Duodenal mucosa (tissue), 2 donors: ENCODE measurements at regions not wholly inside any gene's neighbourhood (a gene's known extent, or its start where the extent isn't known, plus 50 kb on each side); places are given as distances from the start of the nearest gene placed in this dataset.

Experiments
- H3K27ac ChIP-seq: one replicate; pipeline ENCODE4 v1.7.0; 2013; ENCODE audit warnings: low read depth, low read length
- H3K27me3 ChIP-seq, 2 donors: one replicate each; pipeline ENCODE4 v1.7.0; 2013; ENCODE audit warnings: low read length in 2 of 2, control low read depth in 1 of 2; ENCODE audit not compliant: insufficient read depth in 2 of 2, control insufficient read depth in 1 of 2
- H3K36me3 ChIP-seq, 2 donors: one replicate each; pipeline ENCODE4 v1.7.0; 2013; ENCODE audit warnings: low read length in 2 of 2, control low read depth in 1 of 2; ENCODE audit not compliant: insufficient read depth in 2 of 2, control insufficient read depth in 1 of 2
- H3K4me1 ChIP-seq, 2 donors: one replicate each; pipeline ENCODE4 v1.7.0; 2013; ENCODE audit warnings: low read length in 2 of 2, control low read depth in 1 of 2; ENCODE audit not compliant: insufficient read depth in 2 of 2, control insufficient read depth in 1 of 2
- H3K4me3 ChIP-seq, 2 donors: one replicate each; pipeline ENCODE4 v1.7.0; 2013; ENCODE audit warnings: low read length in 2 of 2, low read depth in 1 of 2
- H3K9ac ChIP-seq, 2 donors: one replicate each; pipeline ENCODE4 v1.7.0; 2013; ENCODE audit warnings: low read length in 2 of 2, low read depth in 1 of 2
- H3K9me3 ChIP-seq, 2 donors: one replicate each; pipeline ENCODE4 v1.7.0; 2013; ENCODE audit warnings: low read length in 2 of 2, control low read depth in 1 of 2; ENCODE audit not compliant: control insufficient read depth in 1 of 2

DNA sequence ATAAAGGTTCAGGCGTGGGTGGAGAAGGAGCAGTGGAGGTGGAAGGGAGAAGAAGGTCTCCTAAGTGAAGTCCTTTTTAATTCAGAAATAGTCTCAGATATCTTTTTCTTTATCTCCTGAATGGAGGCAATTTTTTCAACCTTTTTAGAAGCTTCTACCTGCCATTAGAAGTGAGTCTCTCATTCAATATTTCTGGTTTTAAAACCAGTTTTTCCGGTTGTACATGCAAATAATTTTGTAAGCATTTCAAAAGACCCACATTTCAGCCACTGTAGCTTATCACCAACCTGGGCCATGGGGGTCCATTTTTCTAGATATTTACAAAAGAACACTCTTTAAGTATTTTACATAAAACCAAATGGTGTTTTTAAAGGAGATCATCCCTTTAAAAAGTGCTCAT, 1280.2 kb downstream of the NCAM2 start:
- Histone ChIP-seq H3K9ac (no peak overlapping the region), H3K36me3 (no peaks in the 10 kb centered on the region), H3K9me3 (peaks cover 0 to 2% of the 10 kb centered on the region in 2 donors), H3K4me3 (no peak overlapping the region), H3K4me1 (no peaks in the 10 kb centered on the region), H3K27me3 (no peaks in the 10 kb centered on the region), H3K27ac (no peak overlapping the region)

DNA sequence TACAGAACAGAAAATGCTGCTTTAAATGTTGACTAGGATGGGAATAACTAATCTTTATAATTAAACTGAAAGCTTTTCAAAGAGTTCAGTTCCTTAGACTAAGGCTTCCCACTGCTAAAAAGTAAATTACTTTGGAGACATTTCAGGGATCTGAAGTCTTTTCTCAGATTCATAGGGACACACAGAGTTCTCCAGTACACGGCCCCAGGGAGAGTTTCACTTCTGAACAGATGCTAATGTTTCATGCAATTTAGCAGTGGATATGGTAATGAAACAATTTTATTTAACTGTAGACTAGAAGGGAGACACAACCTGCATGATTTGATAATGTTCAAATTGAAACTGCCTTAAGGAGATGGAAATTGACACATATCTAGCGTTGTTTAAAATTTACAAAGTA, 1282.6 kb downstream of the NCAM2 start:
- Histone ChIP-seq H3K4me1 (no peaks in the 10 kb centered on the region), H3K27me3 (no peaks in the 10 kb centered on the region), H3K27ac (no peak overlapping the region), H3K36me3 (no peaks in the 10 kb centered on the region), H3K9me3 (no peaks in the 10 kb centered on the region), H3K4me3 (no peak overlapping the region), H3K9ac (no peak overlapping the region)

GRCh38 chr21:22288885-22289499, 1290.8 kb downstream of the NCAM2 start:
- H3K4me3 ChIP-seq, result no peak overlapping the region
- H3K9me3 ChIP-seq, result peaks cover 0 to 5% of the 10 kb centered on the region in 2 donors
- H3K27me3 ChIP-seq, result no peaks in the 10 kb centered on the region
- no peaks in the 10 kb centered on the region for H3K36me3 ChIP-seq
- H3K27ac ChIP-seq, result no peak overlapping the region
- no peaks in the 10 kb centered on the region for H3K4me1 ChIP-seq
- no peak overlapping the region for H3K9ac ChIP-seq

DNA sequence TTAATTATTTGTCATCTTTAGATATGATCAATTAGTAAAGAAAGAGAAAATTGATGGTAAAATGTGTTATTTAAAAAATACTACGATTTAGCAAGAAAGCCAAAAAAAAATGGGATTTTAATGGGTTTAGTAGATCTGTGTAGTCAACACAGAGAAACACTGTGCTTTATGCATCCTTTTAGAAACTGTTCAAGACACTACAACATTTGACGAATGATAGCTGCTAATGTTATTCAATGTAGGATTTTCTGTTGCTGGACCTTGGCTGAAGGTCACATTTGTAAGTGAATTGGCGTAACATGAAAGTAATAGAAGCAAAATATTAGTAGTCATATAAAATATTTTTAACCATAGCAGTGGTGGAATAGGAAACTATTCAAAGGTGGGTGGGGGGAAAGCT, 1293.9 kb downstream of the NCAM2 start:
- Histone ChIP-seq H3K4me1 (no peaks in the 10 kb centered on the region), H3K27ac (no peak overlapping the region), H3K4me3 (no peak overlapping the region), H3K27me3 (no peaks in the 10 kb centered on the region), H3K9me3 (peaks cover 0 to 5% of the 10 kb centered on the region in 2 donors), H3K9ac (no peak overlapping the region), H3K36me3 (no peaks in the 10 kb centered on the region)

GRCh38 chr21:22297575-22297974, 1299.4 kb downstream of the NCAM2 start:
- H3K27me3 ChIP-seq, result no peaks in the 10 kb centered on the region
- H3K9me3 ChIP-seq, result no peaks in the 10 kb centered on the region
- no peak overlapping the region for H3K4me3 ChIP-seq
- no peaks in the 10 kb centered on the region for H3K36me3 ChIP-seq
- H3K27ac ChIP-seq, result no peak overlapping the region
- H3K4me1 ChIP-seq, result no peaks in the 10 kb centered on the region
- no peak overlapping the region for H3K9ac ChIP-seq

GRCh38 chr21:22311741-22312462, 1313.7 kb downstream of the NCAM2 start:
- Histone ChIP-seq H3K9ac (no peak overlapping the region), H3K4me3 (no peak overlapping the region), H3K4me1 (no peaks in the 10 kb centered on the region), H3K9me3 (peaks cover 4% of the 10 kb centered on the region in 2 donors), H3K27me3 (no peaks in the 10 kb centered on the region), H3K27ac (no peak overlapping the region), H3K36me3 (no peaks in the 10 kb centered on the region)

GRCh38 chr21:22314963-22315362, 1316.8 kb downstream of the NCAM2 start:
- no peak overlapping the region for H3K9ac ChIP-seq
- no peak overlapping the region for H3K4me3 ChIP-seq
- no peaks in the 10 kb centered on the region for H3K27me3 ChIP-seq
- H3K27ac ChIP-seq, result no peak overlapping the region
- no peaks in the 10 kb centered on the region for H3K4me1 ChIP-seq
- peaks cover 4% of the 10 kb centered on the region in 2 donors for H3K9me3 ChIP-seq
- no peaks in the 10 kb centered on the region for H3K36me3 ChIP-seq

DNA sequence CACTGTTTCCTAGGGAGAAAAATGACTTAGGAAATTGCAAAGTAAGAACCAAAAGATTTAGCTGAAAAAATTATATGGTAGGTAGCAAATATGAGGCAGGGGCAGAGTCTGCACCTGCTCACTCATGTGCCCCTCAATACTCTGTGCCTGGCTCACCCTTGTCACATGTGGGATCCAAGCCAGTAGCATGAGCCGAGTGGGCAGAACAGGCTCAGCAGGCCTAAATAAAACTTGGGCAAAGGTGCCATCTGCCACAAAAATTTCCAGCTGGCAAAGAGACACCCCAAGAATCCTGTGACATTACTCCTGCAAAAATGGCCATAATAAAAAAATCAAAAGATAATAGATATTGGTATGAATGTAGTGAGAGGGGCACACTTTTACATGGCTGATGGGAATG, 1321.2 kb downstream of the NCAM2 start:
- no peak overlapping the region for H3K9ac ChIP-seq
- H3K4me3 ChIP-seq, result no peak overlapping the region
- H3K27me3 ChIP-seq, result no peaks in the 10 kb centered on the region
- no peaks in the 10 kb centered on the region for H3K9me3 ChIP-seq
- no peaks in the 10 kb centered on the region for H3K4me1 ChIP-seq
- H3K27ac ChIP-seq, result no peak overlapping the region
- no peaks in the 10 kb centered on the region for H3K36me3 ChIP-seq

DNA sequence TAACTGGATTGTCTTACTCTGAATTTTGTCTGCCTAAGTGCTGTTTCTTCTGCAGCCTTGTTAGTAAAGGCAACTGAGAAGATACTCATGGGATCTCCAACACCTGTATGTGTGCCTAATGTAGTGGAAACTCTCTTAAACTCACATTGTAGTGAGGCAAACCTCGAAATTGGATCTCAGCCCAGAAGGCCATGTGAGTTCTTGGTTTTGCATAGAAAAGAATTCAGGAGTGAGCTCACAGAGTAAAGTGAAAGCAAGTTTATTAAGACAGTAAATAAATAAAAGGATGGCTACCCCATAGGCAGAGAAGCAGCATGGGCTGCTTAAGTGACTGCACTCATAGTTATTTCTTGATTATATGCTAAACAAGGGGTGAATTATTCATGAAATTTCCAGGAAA, 1344.7 kb downstream of the NCAM2 start:
- H3K27me3 ChIP-seq, result no peaks in the 10 kb centered on the region
- no peaks in the 10 kb centered on the region for H3K36me3 ChIP-seq

GRCh38 chr21:22343303-22343702, 1345.1 kb downstream of the NCAM2 start:
- Histone ChIP-seq H3K4me3 (no peak overlapping the region), H3K36me3 (no peaks in the 10 kb centered on the region), H3K27ac (no peak overlapping the region), H3K27me3 (no peaks in the 10 kb centered on the region), H3K4me1 (no peaks in the 10 kb centered on the region), H3K9me3 (peaks cover 0 to 14% of the 10 kb centered on the region in 2 donors), H3K9ac (no peak overlapping the region)

More for the DNA sequence above, 1344.7 kb downstream of the NCAM2 start:
- Histone ChIP-seq H3K4me1 (no peaks in the 10 kb centered on the region), H3K27ac (no peak overlapping the region), H3K4me3 (no peak overlapping the region), H3K9ac (no peak overlapping the region), H3K9me3 (peaks cover 0 to 14% of the 10 kb centered on the region in 2 donors)
